GM12864 (cell line): ENCODE measurements at regions not wholly inside any gene's neighbourhood (a gene's known extent, or its start where the extent isn't known, plus 50 kb on each side); places are given as distances from the start of the nearest gene placed in this dataset.
"Not testable (repeated sequence)": the region's sequence is repeated elsewhere in the genome, so short reads cannot be mapped to it uniquely, and the experiment has no call there.

ENCODE experiments used
- DNase-seq: peaks from one replicate; pipeline ENCODE4 v3.0.0-alpha.2; 2011; ENCODE audit warnings: low read depth
- H3K4me3 ChIP-seq: 2 replicates; pipeline ENCODE4 v1.5.1; 2011; ENCODE audit warnings: mild to moderate bottlenecking, low read depth, low read length, control low read depth
- TF ChIP-seq, protein P1 (sequence below): IDR thresholded peaks from 2 replicates; pipeline ENCODE4 v1.5.1; 2011; ENCODE audit warnings: low read depth, mild to moderate bottlenecking, moderate library complexity, low read length, control low read depth, inconsistent platforms; ENCODE audit errors: missing control alignments

DNA sequence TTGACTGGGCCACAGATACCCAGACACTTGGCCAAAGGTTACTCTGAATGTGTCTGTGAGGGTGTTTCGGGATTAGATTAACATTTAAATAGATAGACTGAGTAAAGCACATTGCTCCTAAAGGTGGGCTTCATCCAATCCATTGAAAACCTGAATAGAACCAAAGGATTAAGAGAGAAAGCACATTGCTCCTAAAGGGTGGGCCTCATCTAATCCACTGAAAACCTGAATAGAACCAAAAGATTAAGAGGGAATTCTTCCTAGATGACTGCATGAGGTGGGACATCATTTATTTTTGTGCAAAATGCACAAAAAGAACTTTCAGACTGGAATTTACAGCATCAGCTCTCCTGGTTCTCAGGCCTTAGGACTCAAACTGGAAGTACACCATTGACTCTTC, 351.2 kb upstream of the PCDH10 start:
- DNase-seq, result no peak
- no peak overlapping the region for H3K4me3 ChIP-seq
- TF ChIP-seq, protein P1, sequence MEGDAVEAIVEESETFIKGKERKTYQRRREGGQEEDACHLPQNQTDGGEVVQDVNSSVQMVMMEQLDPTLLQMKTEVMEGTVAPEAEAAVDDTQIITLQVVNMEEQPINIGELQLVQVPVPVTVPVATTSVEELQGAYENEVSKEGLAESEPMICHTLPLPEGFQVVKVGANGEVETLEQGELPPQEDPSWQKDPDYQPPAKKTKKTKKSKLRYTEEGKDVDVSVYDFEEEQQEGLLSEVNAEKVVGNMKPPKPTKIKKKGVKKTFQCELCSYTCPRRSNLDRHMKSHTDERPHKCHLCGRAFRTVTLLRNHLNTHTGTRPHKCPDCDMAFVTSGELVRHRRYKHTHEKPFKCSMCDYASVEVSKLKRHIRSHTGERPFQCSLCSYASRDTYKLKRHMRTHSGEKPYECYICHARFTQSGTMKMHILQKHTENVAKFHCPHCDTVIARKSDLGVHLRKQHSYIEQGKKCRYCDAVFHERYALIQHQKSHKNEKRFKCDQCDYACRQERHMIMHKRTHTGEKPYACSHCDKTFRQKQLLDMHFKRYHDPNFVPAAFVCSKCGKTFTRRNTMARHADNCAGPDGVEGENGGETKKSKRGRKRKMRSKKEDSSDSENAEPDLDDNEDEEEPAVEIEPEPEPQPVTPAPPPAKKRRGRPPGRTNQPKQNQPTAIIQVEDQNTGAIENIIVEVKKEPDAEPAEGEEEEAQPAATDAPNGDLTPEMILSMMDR, result no peak

DNA sequence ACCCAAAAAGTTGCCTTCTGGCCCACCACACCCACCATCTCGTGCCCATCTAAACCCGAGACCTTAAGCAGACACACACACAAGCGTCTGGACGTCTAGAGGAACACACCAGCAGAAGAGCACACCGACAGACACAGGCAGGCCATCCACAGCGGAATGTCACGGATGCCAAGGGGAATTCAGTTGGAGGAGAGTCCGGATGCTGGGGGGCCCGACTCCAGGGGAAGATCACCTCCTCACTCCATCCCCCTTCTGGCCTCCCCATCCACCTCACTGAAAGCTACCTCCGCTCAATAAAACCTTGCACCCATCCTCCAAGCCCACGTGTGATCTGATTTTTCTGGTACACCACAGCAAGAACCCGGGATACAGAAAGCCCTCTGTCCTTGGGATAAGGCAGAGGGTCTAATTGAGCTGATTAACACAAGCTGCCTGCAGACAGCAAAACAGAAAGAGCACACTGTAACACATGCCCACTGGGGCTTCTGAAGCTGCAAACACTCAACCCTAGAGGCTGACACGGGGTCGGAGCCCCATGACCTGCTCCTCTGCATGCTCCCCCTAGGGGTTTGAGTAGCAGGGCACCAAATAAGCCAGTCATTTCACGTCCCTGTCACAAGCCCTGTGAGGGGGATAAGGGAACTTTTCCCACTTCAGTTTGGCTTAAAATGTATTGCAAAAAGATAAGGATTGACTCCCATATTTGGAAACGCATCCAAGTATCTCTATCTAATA, 339.6 kb upstream of the PCDH10 start:
- no peak for DNase-seq
- TF ChIP-seq, protein P1, result no peak
- H3K4me3 ChIP-seq, result no peak overlapping the region

DNA sequence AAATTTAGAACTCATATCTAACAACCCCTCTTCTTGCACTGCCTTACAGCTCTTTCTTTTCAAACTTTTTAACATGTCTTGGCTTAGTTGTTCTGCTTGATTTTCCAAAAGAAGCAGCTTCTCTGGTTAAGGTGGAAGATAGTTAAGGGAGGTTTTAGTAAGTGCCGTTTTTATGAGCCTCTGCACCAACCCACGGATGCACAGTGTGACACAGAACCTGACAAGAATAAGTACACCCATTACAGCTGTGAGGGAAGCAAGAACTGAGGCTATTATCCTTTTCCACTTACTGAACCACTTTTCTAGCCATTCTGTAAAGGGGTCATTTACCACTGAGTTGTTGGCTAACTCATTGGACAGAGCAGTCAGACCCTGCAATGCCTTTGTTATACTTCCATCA, 336.0 kb upstream of the PCDH10 start:
- DNase-seq, result not testable (repeated sequence)

DNA sequence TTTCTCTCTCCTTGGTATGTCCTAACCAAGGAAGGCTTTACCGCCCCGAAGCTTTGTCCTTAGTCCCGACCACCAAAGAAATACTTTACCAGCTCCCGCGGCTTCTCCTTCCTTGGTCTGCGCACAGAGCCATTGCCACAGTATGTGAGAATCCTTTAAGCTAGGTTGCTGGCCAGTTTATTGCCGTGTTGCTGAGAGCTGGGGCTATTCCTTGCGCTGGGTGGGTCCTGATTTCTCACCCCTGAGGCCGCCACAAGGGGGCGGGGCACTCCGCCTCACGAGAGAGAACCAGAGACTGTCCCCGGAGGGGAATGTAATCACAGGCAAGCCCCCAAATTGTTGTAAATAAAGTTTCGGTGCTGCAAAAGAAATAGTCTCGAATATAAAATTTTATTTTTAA, 331.0 kb upstream of the PCDH10 start:
- H3K4me3 ChIP-seq, result no peak overlapping the region
- no peak for DNase-seq
- TF ChIP-seq, protein P1, result no peak

More for the DNA sequence above, 336.0 kb upstream of the PCDH10 start:
- H3K4me3 ChIP-seq, result not testable (repeated sequence)

DNA sequence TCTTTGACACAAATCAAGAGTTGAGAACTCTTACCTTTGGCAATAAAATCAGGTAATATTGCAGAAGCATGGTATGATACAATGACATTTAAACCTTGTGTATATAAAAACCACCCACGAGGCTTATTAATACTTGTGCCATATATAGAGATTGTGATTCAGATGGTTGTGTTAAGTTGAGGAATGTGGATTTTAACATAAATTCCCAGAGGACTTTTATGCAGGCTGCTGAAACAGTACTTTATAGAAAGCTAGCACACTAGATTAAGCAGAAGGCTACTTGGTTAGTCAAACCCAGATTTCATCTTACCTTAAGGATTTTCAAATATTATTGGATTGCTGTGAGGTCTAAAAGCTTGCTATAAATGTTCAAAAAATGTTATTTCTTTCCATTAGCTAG, 325.7 kb upstream of the PCDH10 start:
- TF ChIP-seq, protein P1, result no peak
- no peak for DNase-seq

DNA sequence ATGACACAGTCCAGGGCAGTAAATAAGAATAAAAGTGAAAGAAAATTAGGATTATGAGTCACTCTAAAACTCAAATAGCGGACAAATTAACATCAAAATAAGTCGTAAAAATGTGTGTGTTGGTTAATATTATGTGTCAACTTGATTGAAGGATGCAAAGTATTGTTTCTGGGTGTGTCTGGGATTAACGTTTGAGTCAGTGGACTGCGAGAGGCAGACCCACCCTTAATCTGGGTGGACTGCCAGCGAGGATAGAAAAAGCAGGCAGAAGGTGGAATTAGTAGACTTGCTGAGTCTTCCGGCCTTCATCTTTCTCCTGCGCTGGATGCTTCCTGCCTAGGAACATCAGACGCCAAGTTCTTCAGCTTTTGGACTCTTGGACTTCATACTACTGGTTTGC, 324.3 kb upstream of the PCDH10 start:
- no peak for DNase-seq
- TF ChIP-seq, protein P1, result no peak
- H3K4me3 ChIP-seq, result no peak overlapping the region

More for the DNA sequence above, 325.7 kb upstream of the PCDH10 start:
- no peak overlapping the region for H3K4me3 ChIP-seq

DNA sequence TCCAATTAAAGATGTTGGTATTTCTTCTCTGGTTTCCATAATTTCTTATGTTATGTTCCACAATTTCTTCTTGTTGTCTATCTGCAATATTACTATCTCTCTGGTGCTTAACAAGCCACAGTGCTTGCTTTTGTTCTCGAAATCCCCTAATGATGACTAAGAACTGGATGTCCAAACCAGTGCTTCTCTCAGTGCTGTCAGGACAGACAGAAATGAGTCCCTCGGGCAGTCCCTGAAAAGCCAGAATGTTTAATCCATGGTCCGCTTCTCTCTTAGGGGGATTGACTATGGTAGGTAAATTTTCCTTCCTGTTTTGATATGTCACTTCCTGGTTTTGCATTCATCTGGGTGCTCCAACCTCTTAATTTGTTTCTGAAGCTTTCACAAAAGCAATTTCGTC, 321.6 kb upstream of the PCDH10 start:
- TF ChIP-seq, protein P1, result no peak
- no peak overlapping the region for H3K4me3 ChIP-seq
- no peak for DNase-seq
